Ishikawa (cell line): ENCODE measurements at regions not wholly inside any gene's neighbourhood (a gene's known extent, or its start where the extent isn't known, plus 50 kb on each side); places are given as distances from the start of the nearest gene placed in this dataset.

ENCODE experiments used
- CEBPB ChIP-seq: IDR thresholded peaks from 2 replicates; pipeline ENCODE4 v1.6.1; 2012
- EP300 ChIP-seq: IDR thresholded peaks from 2 replicates; pipeline ENCODE4 v1.6.1; 2012; ENCODE audit warnings: borderline replicate concordance
- FOXM1 ChIP-seq: IDR thresholded peaks from 2 replicates; pipeline ENCODE4 v1.6.1; 2012; ENCODE audit warnings: low read depth, borderline replicate concordance
- NFIC ChIP-seq: IDR thresholded peaks from 2 replicates; pipeline ENCODE4 v1.6.1; 2012
- RAD21 ChIP-seq: IDR thresholded peaks from 2 replicates; pipeline ENCODE4 v1.6.1; 2012; ENCODE audit warnings: low read depth
- TAF1 ChIP-seq: IDR thresholded peaks from 2 replicates; pipeline ENCODE4 v1.6.1; 2012; ENCODE audit warnings: low read depth, mild to moderate bottlenecking
- TCF12 ChIP-seq: IDR thresholded peaks from 2 replicates; pipeline ENCODE4 v1.6.1; 2012; ENCODE audit warnings: low read depth
- TEAD4 ChIP-seq: IDR thresholded peaks from 2 replicates; pipeline ENCODE4 v1.6.1; 2012
- YY1 ChIP-seq: IDR thresholded peaks from 2 replicates; pipeline ENCODE4 v1.6.1; 2012; ENCODE audit warnings: low read depth
- ZBTB7A ChIP-seq: IDR thresholded peaks from 2 replicates; pipeline ENCODE4 v1.6.1; 2012; ENCODE audit warnings: low read depth
- TF ChIP-seq, protein P1 (sequence below): IDR thresholded peaks from 2 replicates; pipeline ENCODE4 v1.6.1; 2012
- TF ChIP-seq, protein P2 (sequence below): IDR thresholded peaks from 2 replicates; pipeline ENCODE4 v1.6.1; 2012
- TF ChIP-seq, protein P3 (sequence below): IDR thresholded peaks from 2 replicates; pipeline ENCODE4 v1.6.1; 2012; ENCODE audit warnings: low read depth, mild to moderate bottlenecking

DNA sequence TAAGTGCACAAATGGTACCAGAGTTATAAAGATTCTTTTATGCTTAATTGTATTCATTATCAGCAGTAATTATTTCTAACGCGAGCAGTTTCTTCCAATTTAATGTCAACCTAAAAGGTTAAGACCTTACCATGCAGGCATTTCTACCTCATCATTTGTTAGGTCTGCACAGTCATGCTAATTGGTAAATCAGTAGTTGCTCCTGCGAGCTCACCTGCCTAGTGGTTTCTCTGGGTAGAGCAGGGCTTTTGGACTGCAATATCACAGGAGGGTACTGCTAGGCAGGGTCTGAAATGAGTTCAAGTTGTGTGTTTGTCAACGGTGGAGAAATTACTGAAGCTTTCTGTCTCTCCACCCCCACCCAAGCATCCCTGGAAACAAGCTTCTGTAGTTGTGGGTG lies 558.5 kb upstream of the MGMT start:
- TF ChIP-seq TAF1 = no peak
- TF ChIP-seq, protein P1, sequence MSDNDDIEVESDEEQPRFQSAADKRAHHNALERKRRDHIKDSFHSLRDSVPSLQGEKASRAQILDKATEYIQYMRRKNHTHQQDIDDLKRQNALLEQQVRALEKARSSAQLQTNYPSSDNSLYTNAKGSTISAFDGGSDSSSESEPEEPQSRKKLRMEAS = no peak
- no peak for TF ChIP-seq ZBTB7A
- TF ChIP-seq, protein P2, sequence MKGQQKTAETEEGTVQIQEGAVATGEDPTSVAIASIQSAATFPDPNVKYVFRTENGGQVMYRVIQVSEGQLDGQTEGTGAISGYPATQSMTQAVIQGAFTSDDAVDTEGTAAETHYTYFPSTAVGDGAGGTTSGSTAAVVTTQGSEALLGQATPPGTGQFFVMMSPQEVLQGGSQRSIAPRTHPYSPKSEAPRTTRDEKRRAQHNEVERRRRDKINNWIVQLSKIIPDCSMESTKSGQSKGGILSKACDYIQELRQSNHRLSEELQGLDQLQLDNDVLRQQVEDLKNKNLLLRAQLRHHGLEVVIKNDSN = no peak
- TF ChIP-seq NFIC = no peak
- TF ChIP-seq RAD21 = no peak
- no peak for TF ChIP-seq CEBPB
- TF ChIP-seq, protein P3, sequence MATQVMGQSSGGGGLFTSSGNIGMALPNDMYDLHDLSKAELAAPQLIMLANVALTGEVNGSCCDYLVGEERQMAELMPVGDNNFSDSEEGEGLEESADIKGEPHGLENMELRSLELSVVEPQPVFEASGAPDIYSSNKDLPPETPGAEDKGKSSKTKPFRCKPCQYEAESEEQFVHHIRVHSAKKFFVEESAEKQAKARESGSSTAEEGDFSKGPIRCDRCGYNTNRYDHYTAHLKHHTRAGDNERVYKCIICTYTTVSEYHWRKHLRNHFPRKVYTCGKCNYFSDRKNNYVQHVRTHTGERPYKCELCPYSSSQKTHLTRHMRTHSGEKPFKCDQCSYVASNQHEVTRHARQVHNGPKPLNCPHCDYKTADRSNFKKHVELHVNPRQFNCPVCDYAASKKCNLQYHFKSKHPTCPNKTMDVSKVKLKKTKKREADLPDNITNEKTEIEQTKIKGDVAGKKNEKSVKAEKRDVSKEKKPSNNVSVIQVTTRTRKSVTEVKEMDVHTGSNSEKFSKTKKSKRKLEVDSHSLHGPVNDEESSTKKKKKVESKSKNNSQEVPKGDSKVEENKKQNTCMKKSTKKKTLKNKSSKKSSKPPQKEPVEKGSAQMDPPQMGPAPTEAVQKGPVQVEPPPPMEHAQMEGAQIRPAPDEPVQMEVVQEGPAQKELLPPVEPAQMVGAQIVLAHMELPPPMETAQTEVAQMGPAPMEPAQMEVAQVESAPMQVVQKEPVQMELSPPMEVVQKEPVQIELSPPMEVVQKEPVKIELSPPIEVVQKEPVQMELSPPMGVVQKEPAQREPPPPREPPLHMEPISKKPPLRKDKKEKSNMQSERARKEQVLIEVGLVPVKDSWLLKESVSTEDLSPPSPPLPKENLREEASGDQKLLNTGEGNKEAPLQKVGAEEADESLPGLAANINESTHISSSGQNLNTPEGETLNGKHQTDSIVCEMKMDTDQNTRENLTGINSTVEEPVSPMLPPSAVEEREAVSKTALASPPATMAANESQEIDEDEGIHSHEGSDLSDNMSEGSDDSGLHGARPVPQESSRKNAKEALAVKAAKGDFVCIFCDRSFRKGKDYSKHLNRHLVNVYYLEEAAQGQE = no peak
- no peak for TF ChIP-seq TCF12
- no peak for TF ChIP-seq YY1
- TF ChIP-seq TEAD4 = no peak
- TF ChIP-seq FOXM1 = no peak
- TF ChIP-seq EP300 = no peak
